Lung (tissue), 11 donors: ENCODE measurements at regions not wholly inside any gene's neighbourhood (a gene's known extent, or its start where the extent isn't known, plus 50 kb on each side); places are given as distances from the start of the nearest gene placed in this dataset.

Experiments
- ATAC-seq: fragments of 200-7000 bp; cut with Tn5 transposase; one replicate; pipeline ENCODE4 v1.9.1; 2020; ENCODE audit warnings: moderate number of reproducible peaks; ENCODE audit not compliant: insufficient read depth, low FRiP score
- DNase-seq, 3 donors: peaks; one replicate each; pipeline ENCODE4 v3.0.0-alpha.2; 2013 to 2017
- H3K27ac ChIP-seq, 2 donors: one replicate each; pipeline ENCODE4 v1.5.1; 2013; ENCODE audit warnings: mild to moderate bottlenecking in 2 of 2, moderate library complexity in 2 of 2, control low read depth in 1 of 2, inconsistent platforms in 1 of 2, low read depth in 1 of 2, low read length in 1 of 2
- H3K27me3 ChIP-seq, 3 donors: one replicate each; pipeline ENCODE4 v1.5.1; 2013; ENCODE audit warnings: low read length in 2 of 3; ENCODE audit not compliant: control insufficient read depth in 3 of 3, insufficient read depth in 3 of 3
- H3K36me3 ChIP-seq, 4 donors: one replicate each; pipeline ENCODE4 v1.5.1; 2013; ENCODE audit warnings: low read length in 4 of 4, mild to moderate bottlenecking in 1 of 4, moderate library complexity in 1 of 4; ENCODE audit not compliant: control insufficient read depth in 4 of 4, insufficient read depth in 4 of 4
- H3K4me1 ChIP-seq, 5 donors: one replicate each; pipeline ENCODE4 v1.5.1; 2013; ENCODE audit warnings: low read length in 5 of 5, mild to moderate bottlenecking in 2 of 5, moderate library complexity in 1 of 5; ENCODE audit not compliant: control insufficient read depth in 5 of 5, insufficient read depth in 5 of 5
- H3K4me3 ChIP-seq: one replicate; pipeline ENCODE4 v1.5.1; 2013; ENCODE audit warnings: mild to moderate bottlenecking, control low read depth, moderate library complexity
- H3K9ac ChIP-seq, 2 donors: one replicate each; pipeline ENCODE4 v1.5.1; 2013; ENCODE audit warnings: low read length in 2 of 2, control low read depth in 1 of 2; ENCODE audit not compliant: insufficient read depth in 1 of 2
- H3K9me3 ChIP-seq, 4 donors: one replicate each; pipeline ENCODE4 v1.5.1; 2013; ENCODE audit warnings: low read length in 3 of 4, mild to moderate bottlenecking in 1 of 4, moderate library complexity in 1 of 4; ENCODE audit not compliant: control insufficient read depth in 4 of 4, insufficient read depth in 3 of 4
- WGBS, 2 donors: extraction: QIAGEN DNeasy Blood & Tissue Kit; methylation state at CpG; one replicate each; pipeline ENCODE4 v1.1.7; 2013; 5-methylcytosine and 5-hydroxymethylcytosine counted together
- TF ChIP-seq, protein P1 (sequence below): IDR thresholded peaks from 2 replicates; pipeline ENCODE4 v1.5.1; 2012; ENCODE audit warnings: mild to moderate bottlenecking; ENCODE audit errors: control extremely low read depth, extremely low read depth
- donor health status: control.
- donor health status: control.
- donor health status: Bipolar disorder and iron deficiency.
- donor health status: healthy.
- donor health status: DM: yes; HTN: yes; CAD: no.

DNA sequence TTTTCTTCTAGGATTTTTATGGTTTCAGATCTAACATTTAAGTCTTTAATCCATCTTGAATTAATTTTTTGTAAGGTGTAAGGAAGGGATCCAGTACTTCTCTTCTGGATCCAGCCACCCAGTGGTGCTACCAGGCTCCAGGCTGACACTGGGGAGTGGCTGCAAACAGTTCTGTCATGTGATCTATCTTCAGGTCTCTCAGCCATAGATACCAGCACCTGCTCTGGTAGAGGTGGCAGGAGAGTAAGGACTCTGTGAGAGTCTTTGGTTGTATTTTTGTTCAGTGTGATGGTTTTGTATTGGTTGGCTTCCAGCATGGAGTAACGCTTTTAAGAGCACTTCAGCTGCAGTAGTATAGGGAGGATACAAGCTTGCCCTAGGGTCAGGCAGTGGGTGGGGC, 205.9 kb downstream of the FGF10 start:
- Histone ChIP-seq H3K4me3 (no peak overlapping the region), H3K9ac (no peak overlapping the region), H3K27me3 (no peaks in the 10 kb centered on the region), H3K36me3 (no peaks in the 10 kb centered on the region), H3K4me1 (no peaks in the 10 kb centered on the region), H3K9me3 (peaks cover 0 to 6% (median 0%) of the 10 kb centered on the region in 4 donors), H3K27ac (no peak overlapping the region)
- DNase-seq (no peak), ATAC-seq (no peak)
- WGBS, 2 donors = 80 to 89% methylated on average over 1 of the region's 1 CpG
- TF ChIP-seq, protein P1, sequence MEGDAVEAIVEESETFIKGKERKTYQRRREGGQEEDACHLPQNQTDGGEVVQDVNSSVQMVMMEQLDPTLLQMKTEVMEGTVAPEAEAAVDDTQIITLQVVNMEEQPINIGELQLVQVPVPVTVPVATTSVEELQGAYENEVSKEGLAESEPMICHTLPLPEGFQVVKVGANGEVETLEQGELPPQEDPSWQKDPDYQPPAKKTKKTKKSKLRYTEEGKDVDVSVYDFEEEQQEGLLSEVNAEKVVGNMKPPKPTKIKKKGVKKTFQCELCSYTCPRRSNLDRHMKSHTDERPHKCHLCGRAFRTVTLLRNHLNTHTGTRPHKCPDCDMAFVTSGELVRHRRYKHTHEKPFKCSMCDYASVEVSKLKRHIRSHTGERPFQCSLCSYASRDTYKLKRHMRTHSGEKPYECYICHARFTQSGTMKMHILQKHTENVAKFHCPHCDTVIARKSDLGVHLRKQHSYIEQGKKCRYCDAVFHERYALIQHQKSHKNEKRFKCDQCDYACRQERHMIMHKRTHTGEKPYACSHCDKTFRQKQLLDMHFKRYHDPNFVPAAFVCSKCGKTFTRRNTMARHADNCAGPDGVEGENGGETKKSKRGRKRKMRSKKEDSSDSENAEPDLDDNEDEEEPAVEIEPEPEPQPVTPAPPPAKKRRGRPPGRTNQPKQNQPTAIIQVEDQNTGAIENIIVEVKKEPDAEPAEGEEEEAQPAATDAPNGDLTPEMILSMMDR = no peak

DNA sequence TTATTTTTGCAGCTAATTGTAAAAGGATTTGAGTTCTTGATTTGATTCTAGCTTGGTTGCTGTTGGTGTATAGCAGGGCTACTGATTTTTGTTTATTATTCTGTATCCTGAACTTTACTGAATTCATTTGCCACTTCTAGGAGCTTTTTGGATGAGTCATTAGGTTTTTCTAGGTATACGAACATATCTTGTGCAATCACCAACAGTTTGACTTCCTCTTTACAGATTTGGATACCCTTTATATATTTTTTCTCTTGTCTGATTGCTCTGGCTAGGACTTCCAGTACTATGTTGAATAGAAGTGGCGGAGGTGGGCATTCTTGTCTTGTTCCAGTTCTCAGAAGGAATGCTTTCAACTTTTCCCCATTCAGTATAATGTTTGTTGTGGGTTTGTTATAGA, 210.8 kb downstream of the FGF10 start:
- no peak overlapping the region for H3K27ac ChIP-seq

DNA sequence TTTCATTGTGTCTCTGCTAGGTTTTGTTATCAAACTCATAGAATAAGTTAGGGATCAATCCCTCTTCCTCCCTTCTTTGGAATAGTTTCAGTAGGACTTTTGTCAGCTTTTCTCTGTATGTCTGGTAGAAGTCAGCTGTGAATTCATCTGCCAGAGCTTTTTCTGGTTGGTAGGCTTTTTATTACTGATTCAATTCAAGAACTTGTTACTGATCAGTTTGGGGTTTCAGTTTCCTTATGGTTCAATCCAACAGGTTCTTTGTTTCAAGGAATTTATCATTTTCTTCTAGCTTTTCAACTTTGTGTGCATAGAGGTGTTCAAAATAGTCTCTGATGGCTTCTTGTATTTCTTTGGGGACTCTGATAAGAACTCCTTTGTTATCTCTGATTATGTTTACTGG, 221.7 kb downstream of the FGF10 start:
- Histone ChIP-seq H3K27ac (no peak overlapping the region), H3K4me1 (no peaks in the 10 kb centered on the region), H3K9ac (no peak overlapping the region), H3K4me3 (no peak overlapping the region), H3K9me3 (peaks cover 0 to 6% (median 2%) of the 10 kb centered on the region in 4 donors), H3K27me3 (no peaks in the 10 kb centered on the region), H3K36me3 (no peaks in the 10 kb centered on the region)
- no peak for ATAC-seq
- no peak for DNase-seq
- TF ChIP-seq, protein P1 = no peak

More for the DNA sequence above, 210.8 kb downstream of the FGF10 start:
- no peaks in the 10 kb centered on the region for H3K36me3 ChIP-seq
- H3K9me3 ChIP-seq = peaks cover 0 to 1% (median 0%) of the 10 kb centered on the region in 4 donors
- H3K27me3 ChIP-seq = no peaks in the 10 kb centered on the region
- H3K9ac ChIP-seq = no peak overlapping the region
- no peak for DNase-seq
- H3K4me1 ChIP-seq = no peaks in the 10 kb centered on the region
- no peak overlapping the region for H3K4me3 ChIP-seq
- ATAC-seq = no peak
- WGBS, 2 donors = 53 to 63% methylated on average over 2 of the region's 2 CpGs
- TF ChIP-seq, protein P1 = no peak

DNA sequence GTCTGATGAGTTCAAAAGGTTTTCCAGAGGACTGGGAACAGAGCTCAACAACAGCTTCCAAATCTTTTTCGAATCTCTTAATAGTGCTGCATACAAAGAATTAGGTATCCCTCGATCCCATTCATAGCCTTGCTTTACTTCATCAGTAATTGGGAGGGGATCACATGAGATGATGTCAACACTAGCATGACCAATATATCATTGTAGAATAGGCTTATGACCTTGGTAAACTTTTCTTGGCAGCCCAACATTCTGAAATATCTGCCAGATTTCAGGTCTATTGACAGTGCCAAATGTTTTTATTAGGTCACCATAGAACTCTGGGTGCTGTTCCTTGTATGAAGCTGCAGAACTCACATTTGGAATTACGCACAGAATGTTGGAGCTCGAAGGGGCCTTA, 228.9 kb downstream of the FGF10 start:
- H3K4me1 ChIP-seq = no peaks in the 10 kb centered on the region
- DNase-seq = peak in 1 of 3 donors; percentile 1
- WGBS, 2 donors = 61 to 88% methylated on average over 4 of the region's 4 CpGs
- no peak overlapping the region for H3K4me3 ChIP-seq
- no peak overlapping the region for H3K9ac ChIP-seq
- TF ChIP-seq, protein P1 = no peak
- no peaks in the 10 kb centered on the region for H3K27me3 ChIP-seq
- H3K9me3 ChIP-seq = peaks cover 0 to 23% (median 9%) of the 10 kb centered on the region in 4 donors
- no peaks in the 10 kb centered on the region for H3K36me3 ChIP-seq
- no peak for ATAC-seq
- H3K27ac ChIP-seq = no peak overlapping the region
